NCI-H1694 (cell line): ENCODE measurements at regions not wholly inside any gene's neighbourhood (a gene's known extent, or its start where the extent isn't known, plus 50 kb on each side); places are given as distances from the start of the nearest gene placed in this dataset.

Source experiments
- DNase-seq: peaks from one replicate; lab custom pipeline; 2025; lab: John Stamatoyannopoulos, UW

GRCh38 chr12:63228853-63229252, 77.9 kb upstream of the AVPR1A start:
- DNase-seq, result no peak

GRCh38 chr12:63226792-63227463, 75.9 kb upstream of the AVPR1A start:
- no peak for DNase-seq

GRCh38 chr12:63224396-63224795, 73.4 kb upstream of the AVPR1A start:
- no peak for DNase-seq

GRCh38 chr12:63223128-63223527, 72.1 kb upstream of the AVPR1A start:
- no peak for DNase-seq

- DNase-seq, result no peak
Measured at GRCh38 chr12:63222582-63222981, 71.6 kb upstream of the AVPR1A start.

GRCh38 chr12:63220921-63221320, 69.9 kb upstream of the AVPR1A start:
- DNase-seq, result no peak

GRCh38 chr12:63212316-63212715, 61.3 kb upstream of the AVPR1A start:
- DNase-seq, result no peak

- no peak for DNase-seq
Measured at GRCh38 chr12:63208956-63209355, 58.0 kb upstream of the AVPR1A start.

GRCh38 chr12:63206909-63207308, 55.9 kb upstream of the AVPR1A start:
- no peak for DNase-seq

- no peak for DNase-seq
Measured at GRCh38 chr12:63206494-63206893, 55.5 kb upstream of the AVPR1A start.
